Colonic mucosa (tissue), 4 donors: ENCODE measurements at regions not wholly inside any gene's neighbourhood (a gene's known extent, or its start where the extent isn't known, plus 50 kb on each side); places are given as distances from the start of the nearest gene placed in this dataset.
A peak's percentile ranks its signal among the peaks of the same experiment; 100 is the strongest.

Source experiments
- DNase-seq: peaks from one replicate; pipeline ENCODE4 v3.0.0-alpha.2; 2020
- H3K27ac ChIP-seq: fragments of 200-600 bp; one replicate; pipeline ENCODE4 v1.8.0; 2021
- H3K27me3 ChIP-seq: fragments of 200-600 bp; one replicate; pipeline ENCODE4 v1.8.0; 2021
- H3K36me3 ChIP-seq: fragments of 200-600 bp; one replicate; pipeline ENCODE4 v1.8.0; 2021
- H3K4me1 ChIP-seq: fragments of 200-600 bp; one replicate; pipeline ENCODE4 v1.8.0; 2021; ENCODE audit warnings: mild to moderate bottlenecking
- H3K4me3 ChIP-seq: fragments of 200-600 bp; one replicate; pipeline ENCODE4 v1.8.0; 2021
- H3K9ac ChIP-seq, 2 donors: one replicate each; pipeline ENCODE4 v1.7.0; 2013; ENCODE audit warnings: control low read depth in 2 of 2, low read depth in 2 of 2, low read length in 2 of 2
- H3K9me3 ChIP-seq: fragments of 200-600 bp; one replicate; pipeline ENCODE4 v1.8.0; 2021
- intact Hi-C: fragments of 100-400 bp; cut with DNase I; formaldehyde crosslinking; loops from one replicate; pipeline ENCODE4 v1.14.1; 2022
- TF ChIP-seq, protein P1 (sequence below): fragments of 200-600 bp; IDR thresholded peaks from one replicate; pipeline ENCODE4 v1.8.0; 2022; ENCODE audit warnings: antibody characterized with exemption, mild to moderate bottlenecking
- donor health status: healthy.
- donor health status: DM: no; HTN: no; CAD: no.
- donor health status: DM: no; HTN: no; CAD: no.

DNA sequence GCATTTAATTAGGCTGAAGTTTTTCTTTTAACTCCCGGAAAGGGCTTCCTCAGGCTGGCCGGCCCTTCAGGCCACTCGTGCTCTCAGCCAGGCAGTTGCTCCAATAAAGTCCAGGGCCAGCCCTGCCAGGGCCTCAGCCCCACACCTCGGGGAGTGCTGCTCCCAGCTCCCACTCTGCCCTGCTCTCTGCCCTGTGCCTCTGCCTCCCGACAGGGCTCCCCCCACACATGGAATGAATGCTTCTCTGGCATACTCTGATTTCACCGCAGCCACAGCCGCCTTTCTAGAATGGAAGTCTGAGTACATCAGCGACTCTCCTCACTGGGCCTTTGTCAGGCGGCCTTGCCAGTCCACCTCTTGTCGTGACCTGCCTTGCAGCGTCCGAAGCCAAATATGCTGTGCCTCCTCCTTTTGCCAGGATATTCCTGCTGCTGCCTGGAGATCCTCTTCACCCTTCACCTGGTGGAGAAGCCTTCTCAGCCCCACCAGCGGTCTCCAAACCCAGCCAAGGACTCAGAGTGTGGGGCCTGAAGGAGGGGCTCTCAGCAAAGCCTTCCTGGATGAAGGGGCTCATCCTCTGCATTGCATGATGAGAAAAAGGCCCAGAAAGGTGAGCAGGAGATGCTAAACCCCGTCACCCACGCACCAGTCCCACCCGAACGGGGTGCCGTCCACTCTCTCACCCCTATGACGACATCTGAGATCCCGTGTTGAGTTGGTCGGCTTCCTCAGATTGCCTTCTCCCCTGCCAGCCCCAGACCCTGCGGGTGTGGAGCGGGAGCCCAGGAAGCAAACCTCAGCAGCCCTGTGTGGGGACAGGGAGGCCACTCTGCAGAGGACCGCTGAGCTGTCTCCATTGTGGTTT, 472.7 kb upstream of the HS6ST1 start:
- intact Hi-C loops: no loop called here
- TF ChIP-seq, protein P1, sequence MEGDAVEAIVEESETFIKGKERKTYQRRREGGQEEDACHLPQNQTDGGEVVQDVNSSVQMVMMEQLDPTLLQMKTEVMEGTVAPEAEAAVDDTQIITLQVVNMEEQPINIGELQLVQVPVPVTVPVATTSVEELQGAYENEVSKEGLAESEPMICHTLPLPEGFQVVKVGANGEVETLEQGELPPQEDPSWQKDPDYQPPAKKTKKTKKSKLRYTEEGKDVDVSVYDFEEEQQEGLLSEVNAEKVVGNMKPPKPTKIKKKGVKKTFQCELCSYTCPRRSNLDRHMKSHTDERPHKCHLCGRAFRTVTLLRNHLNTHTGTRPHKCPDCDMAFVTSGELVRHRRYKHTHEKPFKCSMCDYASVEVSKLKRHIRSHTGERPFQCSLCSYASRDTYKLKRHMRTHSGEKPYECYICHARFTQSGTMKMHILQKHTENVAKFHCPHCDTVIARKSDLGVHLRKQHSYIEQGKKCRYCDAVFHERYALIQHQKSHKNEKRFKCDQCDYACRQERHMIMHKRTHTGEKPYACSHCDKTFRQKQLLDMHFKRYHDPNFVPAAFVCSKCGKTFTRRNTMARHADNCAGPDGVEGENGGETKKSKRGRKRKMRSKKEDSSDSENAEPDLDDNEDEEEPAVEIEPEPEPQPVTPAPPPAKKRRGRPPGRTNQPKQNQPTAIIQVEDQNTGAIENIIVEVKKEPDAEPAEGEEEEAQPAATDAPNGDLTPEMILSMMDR: no peak

DNA sequence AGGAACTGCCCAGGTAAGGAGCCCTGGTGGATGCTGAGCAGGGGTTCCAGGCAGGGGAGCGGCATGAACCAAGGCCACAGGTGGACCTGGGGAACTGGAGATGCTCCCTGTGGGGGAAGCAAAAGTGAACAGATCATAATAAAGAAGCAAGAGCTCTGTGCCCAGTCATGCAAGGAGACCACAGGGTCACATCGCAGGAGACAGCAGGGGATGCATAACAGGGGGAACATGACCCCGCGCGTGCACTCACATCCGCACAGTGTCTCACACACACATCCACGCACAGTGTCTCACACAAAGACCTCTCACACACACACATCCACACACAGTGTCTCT, 473.3 kb upstream of the HS6ST1 start:
- H3K9me3 ChIP-seq: no peaks in the 10 kb centered on the region
- H3K4me1 ChIP-seq: no peaks in the 10 kb centered on the region
- no peaks in the 10 kb centered on the region for H3K27me3 ChIP-seq
- H3K36me3 ChIP-seq: no peaks in the 10 kb centered on the region
- TF ChIP-seq, protein P1: no peak
- peak; percentile 7 for DNase-seq
- intact Hi-C loops: no loop called here
- no peak overlapping the region for H3K9ac ChIP-seq
- H3K27ac ChIP-seq: no peak overlapping the region
- no peak overlapping the region for H3K4me3 ChIP-seq

More for the DNA sequence above, 472.7 kb upstream of the HS6ST1 start:
- H3K27ac ChIP-seq: no peak overlapping the region
- DNase-seq: peak; percentile 12
- no peaks in the 10 kb centered on the region for H3K4me1 ChIP-seq
- no peak overlapping the region for H3K4me3 ChIP-seq
- H3K9ac ChIP-seq: no peak overlapping the region
- no peaks in the 10 kb centered on the region for H3K36me3 ChIP-seq
- no peaks in the 10 kb centered on the region for H3K27me3 ChIP-seq
- no peaks in the 10 kb centered on the region for H3K9me3 ChIP-seq

DNA sequence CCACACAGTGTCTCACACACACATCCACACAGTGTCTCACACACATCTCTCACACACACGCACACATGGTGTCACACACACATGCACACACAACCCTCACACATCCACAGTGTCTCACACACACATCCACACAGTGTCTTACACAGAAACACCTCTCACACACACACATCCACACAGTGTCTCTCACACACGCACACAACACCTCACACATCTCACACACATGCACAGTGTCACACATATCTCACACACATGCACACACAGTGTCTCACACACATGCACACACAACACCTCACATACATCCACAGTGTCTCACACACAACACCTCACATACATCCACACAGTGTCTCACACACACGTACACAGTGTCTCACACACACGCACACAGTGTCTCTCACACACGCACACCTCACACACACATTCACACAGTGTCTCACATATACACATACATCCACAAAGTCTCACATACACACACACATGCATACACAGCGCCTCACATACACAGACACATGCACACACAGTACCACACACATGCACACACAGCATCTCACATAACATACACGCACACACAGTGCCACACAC, 473.9 kb upstream of the HS6ST1 start:
- no peaks in the 10 kb centered on the region for H3K27me3 ChIP-seq
- TF ChIP-seq, protein P1: no peak
- no peak overlapping the region for H3K27ac ChIP-seq
- H3K36me3 ChIP-seq: no peaks in the 10 kb centered on the region
- intact Hi-C loops: no loop called here
- no peak overlapping the region for H3K9ac ChIP-seq
- no peaks in the 10 kb centered on the region for H3K4me1 ChIP-seq
- no peak overlapping the region for H3K4me3 ChIP-seq
- H3K9me3 ChIP-seq: no peaks in the 10 kb centered on the region
- peak; percentile 5 for DNase-seq

DNA sequence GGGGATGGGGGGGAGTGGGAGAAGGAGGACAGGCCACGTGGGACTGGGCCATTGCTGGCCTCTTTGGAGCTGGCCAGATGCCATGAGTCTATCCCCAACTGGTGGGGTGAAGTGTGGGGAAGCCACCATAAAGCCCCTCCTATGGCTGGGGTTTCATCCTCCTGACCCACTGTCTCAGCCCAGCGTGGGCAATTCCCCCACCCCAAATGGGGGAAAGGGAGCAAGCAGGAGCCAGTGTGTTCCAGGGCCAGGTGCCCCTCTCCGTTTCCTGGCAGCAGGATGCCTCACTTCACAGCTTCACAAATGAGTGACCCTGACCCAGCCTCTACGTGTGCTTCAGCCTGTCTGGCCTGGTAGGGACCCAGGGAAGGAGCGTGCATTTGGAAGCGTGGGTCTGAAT, 474.7 kb upstream of the HS6ST1 start:
- intact Hi-C loops: no loop called here
- H3K9me3 ChIP-seq: no peaks in the 10 kb centered on the region
- no peak overlapping the region for H3K4me3 ChIP-seq
- TF ChIP-seq, protein P1: no peak
- H3K9ac ChIP-seq: no peak overlapping the region
- no peaks in the 10 kb centered on the region for H3K27me3 ChIP-seq
- DNase-seq: peak; percentile 6
- no peak overlapping the region for H3K27ac ChIP-seq
- no peaks in the 10 kb centered on the region for H3K4me1 ChIP-seq
- no peaks in the 10 kb centered on the region for H3K36me3 ChIP-seq

DNA sequence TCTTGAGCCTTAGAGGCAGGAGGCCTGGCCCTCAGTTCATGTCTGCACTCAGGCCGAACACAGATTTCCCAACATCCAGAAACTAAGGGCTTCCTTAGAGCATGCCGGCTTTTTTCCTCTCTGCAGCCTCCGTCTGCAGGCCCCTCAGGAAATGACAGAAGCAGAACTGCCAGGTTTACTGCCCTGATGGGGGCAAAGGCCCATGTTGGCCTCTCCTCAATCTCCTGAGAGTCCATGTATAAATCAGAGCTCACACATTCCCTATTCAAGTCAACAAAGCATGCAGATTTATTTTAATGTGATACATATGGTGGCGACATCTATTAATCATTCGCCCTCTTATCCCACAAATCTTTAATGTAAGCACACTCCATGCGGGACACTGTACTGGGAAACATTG, 475.6 kb upstream of the HS6ST1 start:
- intact Hi-C loops: no loop called here
- peak; percentile 7 for DNase-seq

More for the DNA sequence above, 475.6 kb upstream of the HS6ST1 start:
- no peaks in the 10 kb centered on the region for H3K4me1 ChIP-seq
- no peak overlapping the region for H3K27ac ChIP-seq
- H3K36me3 ChIP-seq: no peaks in the 10 kb centered on the region
- TF ChIP-seq, protein P1: no peak
- H3K9ac ChIP-seq: no peak overlapping the region
- no peaks in the 10 kb centered on the region for H3K9me3 ChIP-seq
- no peak overlapping the region for H3K4me3 ChIP-seq
- no peaks in the 10 kb centered on the region for H3K27me3 ChIP-seq
